ENCODE measurements at regions not wholly inside any gene's neighbourhood (a gene's known extent, or its start where the extent isn't known, plus 50 kb on each side); places are given as distances from the start of the nearest gene placed in this dataset.

DNA sequence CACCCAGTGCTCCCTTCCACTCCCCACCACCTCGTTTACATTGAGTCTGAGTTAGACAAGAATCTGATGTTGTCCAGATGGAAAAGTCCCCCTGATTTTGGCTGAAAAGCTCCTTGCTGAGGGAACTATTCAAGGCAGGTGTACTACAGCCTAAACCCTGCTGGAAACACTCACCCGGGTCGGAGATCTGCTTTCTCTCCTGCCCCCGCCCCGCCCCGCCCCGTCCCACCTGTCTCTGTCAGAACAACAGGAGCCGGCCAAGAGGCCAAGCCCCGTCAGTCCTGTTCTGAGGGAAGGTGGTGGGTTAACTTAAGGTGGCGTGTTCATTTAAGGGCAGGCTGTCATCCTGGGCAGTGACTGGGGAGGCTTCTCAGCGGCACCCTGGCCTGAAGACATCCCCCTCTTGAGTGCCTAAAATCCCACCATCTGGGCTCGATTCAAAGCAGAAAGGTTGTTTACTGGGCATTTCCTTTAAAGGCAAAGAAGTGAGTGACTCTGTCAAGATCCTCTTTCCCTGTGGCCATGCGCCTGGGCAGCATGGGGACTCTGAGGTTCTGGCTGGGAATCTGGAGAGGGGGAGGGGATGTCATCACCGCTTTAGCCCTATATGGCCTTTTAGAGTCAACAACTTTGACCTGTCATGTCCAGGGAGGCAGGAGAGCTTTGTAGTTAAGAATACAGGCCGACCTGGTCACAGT is 71.1 kb upstream of the NEURL1B start:
- no peak for DNase-seq (ENCODE audit: low spot score)

- no peak for DNase-seq (ENCODE audit: low spot score)
Observed at GRCh38 chr5:172568308-172568910, 72.7 kb upstream of the NEURL1B start.

DNA sequence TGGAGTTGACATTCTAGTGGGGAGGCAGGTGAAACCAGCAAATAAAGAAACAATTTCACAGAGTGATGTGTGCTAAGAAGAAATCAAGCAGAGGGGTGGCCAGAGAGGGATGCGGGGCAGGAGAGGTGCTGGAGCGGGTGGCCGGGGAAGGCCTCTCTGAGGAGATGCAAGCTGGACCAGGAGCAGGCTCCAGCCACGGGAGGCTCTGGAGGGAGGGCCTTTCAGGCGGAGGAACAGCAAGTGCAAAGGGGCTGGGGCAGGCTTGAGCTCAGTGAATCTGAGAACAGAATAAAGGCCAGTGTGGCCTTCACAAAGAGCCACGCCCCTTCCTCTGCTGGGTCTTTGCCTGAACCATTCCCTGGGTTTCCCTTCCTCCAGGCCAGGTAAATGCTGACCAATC is 73.2 kb upstream of the NEURL1B start:
- no peak for DNase-seq (ENCODE audit: low spot score)

- DNase-seq (ENCODE audit: low spot score), result no peak
Observed at GRCh38 chr5:172567294-172567693, 73.8 kb upstream of the NEURL1B start.

- no peak for DNase-seq (ENCODE audit: low spot score)
Observed at GRCh38 chr5:172565931-172566665, 75.0 kb upstream of the NEURL1B start.

DNA sequence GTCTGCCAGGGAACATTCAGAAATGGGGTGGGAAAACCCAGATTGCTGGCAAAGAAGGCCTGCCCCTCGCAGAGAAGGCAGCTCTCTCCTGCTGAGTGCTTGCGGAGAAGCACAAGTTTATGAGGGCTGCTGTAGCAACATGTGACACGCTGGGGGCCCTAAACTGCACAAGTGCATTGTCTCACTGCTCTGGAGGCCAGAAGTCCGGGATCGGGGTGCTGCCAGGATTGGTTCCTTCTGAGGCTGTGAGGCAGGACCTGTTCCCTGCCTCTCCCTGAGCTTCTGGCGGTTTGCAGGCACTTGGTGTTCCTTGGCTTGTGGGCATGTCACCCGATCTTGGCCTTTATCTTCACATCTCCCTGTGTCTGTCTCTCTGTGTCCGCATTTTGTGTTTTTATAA is 75.6 kb upstream of the NEURL1B start:
- DNase-seq (ENCODE audit: low spot score), result no peak

GRCh38 chr5:172564883-172565282 is 76.2 kb upstream of the NEURL1B start:
- DNase-seq (ENCODE audit: low spot score), result no peak

DNA sequence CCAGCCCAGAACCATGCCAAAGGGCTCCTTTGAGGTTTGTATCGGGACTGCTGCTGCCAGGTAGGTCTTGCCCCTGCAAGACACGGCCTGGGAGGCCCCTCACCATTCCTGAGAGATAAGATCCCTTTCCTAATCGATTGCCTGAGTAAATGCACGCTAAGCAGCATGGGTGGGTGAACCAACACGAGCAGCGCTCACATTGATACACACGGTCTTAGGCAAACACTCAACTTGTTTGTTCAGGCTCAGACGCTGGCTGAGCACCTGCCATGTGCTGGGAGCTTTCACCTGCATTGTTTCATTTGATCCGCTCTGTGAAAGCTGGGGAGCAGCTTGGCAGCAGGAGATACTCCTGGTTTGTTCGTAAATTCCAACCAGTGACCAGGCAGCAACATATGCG is 76.9 kb upstream of the NEURL1B start:
- no peak for DNase-seq (ENCODE audit: low spot score)

- no peak for DNase-seq (ENCODE audit: low spot score)
Observed at GRCh38 chr5:172562443-172562842, 78.6 kb upstream of the NEURL1B start.

GRCh38 chr5:172561151-172561550 is 79.9 kb upstream of the NEURL1B start:
- DNase-seq (ENCODE audit: low spot score), result no peak

DNA sequence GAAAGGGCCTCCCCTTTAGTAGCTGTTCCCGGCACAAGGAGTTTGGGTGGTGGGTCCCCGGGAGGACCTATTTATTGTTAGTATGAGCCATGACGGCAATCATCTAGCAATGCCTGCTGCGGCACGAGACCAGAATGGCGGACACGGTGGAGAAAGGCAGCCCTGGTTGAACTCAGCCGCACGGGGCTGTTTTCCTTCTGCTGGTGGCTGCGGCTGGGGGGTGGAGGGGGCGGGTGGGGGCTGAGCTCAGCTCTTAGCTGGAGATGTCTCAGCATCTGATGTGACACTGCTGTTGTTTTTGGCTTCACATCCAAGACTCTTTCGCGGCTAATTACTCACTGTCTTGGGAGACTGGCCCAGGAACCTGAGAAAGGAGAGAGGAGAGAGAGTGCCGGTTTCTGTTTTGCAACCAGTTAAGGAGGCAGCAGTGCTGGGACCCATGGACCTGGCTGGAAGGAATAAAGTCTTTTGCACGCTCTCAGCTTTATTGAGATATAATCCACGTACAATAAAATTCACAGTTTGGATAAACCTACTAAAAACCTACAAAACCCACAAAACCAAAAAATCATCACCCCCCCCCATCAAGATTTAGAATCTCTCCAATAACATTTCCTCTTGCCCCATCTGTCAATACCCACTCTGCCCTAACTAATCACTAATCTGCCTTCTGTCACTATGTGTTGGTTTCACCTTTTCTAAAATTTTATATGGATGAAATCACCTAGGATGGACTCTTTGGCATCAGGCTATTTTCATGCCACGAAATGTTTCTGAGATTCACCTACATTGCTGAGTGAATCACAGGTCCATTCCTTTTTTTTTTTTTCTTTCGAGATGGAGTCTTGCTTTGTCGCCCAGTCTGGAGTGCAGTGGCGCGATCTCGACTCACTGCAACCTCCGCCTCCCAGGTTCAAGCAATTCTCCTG is 81.8 kb upstream of the NEURL1B start:
- DNase-seq (ENCODE audit: low spot score), result peak; percentile 28

DNA sequence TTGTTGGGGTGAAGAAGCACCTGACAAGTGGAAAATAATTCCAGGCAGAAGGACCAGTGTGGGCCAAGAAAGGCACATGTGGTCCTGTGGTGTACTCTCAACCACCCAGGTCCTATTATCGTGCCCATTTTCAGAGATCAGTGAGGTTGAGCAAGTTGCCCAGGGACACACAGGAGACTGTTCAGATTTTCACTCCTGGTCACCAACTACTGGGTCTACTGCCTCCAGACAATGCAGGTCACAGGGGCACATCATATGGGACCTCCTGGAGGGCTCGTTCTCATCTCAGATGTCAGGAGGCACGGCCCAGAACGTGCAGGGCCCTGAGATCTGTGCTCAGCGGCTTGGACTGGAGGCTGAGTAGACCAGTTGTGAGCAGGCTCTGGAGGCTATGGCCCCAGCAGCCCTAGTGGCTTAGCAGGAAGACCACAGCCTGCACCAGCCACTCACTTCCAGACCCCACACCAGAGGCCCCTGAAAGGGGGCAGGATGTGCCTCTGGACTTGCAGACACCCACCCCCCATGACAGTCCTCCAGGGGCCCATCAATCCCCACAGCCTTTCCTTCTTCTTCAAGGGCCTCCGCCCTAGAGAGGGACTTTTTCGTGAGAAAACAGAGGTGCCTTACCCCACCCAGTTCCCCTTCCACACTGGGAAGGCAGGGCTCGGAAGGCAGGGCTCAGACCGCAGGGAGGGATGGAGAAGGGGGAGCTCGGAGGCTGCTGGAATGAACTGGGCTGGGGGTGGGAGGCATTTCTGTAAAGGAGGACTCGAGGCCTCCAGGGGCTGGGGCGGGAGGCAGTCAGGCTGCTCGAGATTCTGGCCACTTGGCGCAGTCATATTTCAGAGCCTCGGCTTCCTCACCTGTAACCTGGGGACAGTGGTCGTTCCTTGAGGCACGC is 82.7 kb upstream of the NEURL1B start:
- DNase-seq (ENCODE audit: low spot score), result no peak

- no peak for DNase-seq (ENCODE audit: low spot score)
Observed at GRCh38 chr5:172556971-172557461, 84.0 kb upstream of the NEURL1B start.

- no peak for DNase-seq (ENCODE audit: low spot score)
Observed at GRCh38 chr5:172556262-172556661, 84.8 kb upstream of the NEURL1B start.

GRCh38 chr5:172554562-172554961 is 86.5 kb upstream of the NEURL1B start:
- DNase-seq (ENCODE audit: low spot score), result no peak

GRCh38 chr5:172553903-172554302 is 87.2 kb upstream of the NEURL1B start:
- no peak for DNase-seq (ENCODE audit: low spot score)

- DNase-seq (ENCODE audit: low spot score), result no peak
Observed at GRCh38 chr5:172553167-172553566, 87.9 kb upstream of the NEURL1B start.

DNA sequence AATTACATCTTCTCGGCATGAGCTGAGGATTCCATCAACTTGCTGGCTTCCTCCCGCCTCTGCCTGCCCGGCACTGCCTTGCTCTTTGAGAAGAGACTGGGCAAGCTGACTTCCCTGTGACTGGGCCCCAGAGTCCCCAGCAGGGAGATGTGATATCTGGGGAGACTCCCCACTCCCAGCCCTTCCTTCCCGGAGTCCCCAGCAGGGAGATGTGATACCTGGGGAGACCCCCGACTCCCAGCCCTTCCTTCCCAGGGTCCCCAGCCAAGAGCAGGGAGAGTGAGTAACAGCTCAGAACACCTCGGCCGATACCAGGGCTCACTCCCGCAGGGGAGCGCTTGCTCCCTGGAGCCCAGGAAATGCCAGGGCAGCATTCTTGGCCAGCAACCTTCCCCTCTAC is 90.1 kb upstream of the NEURL1B start:
- no peak for DNase-seq (ENCODE audit: low spot score)

DNA sequence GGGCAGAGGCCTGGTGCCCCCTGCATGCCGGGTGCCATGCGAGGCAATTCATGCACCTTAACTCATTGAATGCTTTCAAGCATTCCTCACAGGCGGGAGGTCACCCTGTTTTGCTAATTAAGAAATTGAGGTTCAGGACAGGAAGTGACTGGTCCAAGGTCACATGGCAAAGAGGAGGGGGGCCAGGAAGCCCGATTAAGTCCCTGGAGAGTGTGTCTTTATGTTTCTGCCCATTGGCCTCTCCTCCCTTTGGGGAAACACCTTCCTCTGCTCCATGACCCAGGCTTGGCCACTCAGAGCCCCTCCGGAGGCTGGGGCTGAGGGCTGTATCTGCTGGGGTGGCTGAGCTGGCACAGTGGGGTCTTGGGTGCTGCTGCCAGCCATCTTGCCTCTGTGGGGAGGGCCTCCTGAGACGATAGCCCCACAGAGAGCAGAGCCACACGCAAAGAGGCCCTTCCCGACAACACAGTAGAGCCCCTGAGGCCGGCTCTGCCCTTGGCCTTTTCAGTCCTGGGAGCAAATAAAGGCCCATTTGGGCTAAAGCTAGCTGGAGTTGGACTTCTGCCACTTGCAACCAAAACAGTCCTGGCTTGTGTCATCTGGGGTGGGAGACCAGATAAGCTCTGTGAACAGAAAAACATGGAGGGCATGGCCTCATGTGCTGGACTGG is 90.8 kb upstream of the NEURL1B start:
- DNase-seq (ENCODE audit: low spot score), result peak; percentile 36

DNA sequence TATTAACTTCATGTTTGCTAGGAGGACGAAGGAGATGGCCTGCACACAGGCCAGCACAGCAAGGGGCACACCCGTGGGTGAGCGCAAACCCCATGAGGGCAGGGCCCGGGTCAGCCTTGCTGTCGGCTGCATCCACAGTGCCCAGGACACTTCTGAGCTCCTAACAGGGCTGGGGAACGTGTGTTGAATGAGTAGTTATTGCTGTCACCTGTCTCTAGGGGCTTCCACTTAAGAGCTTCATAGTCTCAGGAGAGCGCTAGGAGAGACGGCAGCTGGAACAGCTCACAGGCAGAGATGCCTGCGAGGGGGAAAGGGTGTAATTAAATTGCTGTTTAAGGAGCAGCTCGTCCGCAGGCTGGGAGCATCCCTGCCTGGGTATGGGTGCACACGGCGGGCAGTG is 91.4 kb upstream of the NEURL1B start:
- no peak for DNase-seq (ENCODE audit: low spot score)

Data from RKO (cell line).